Coronary artery (tissue), 2 donors: ENCODE measurements at regions not wholly inside any gene's neighbourhood (a gene's known extent, or its start where the extent isn't known, plus 50 kb on each side); places are given as distances from the start of the nearest gene placed in this dataset.

Source experiments
- DNase-seq: peaks from one replicate; pipeline ENCODE4 v3.0.0-alpha.2; 2017; ENCODE audit warnings: low spot score
- H3K27ac ChIP-seq, 2 donors: fragments of 200-600 bp; sonication (generic); one replicate each; pipeline ENCODE4 v1.5.1; 2016 to 2019
- H3K4me3 ChIP-seq: fragments of 200-600 bp; sonication (generic); 2 replicates; pipeline ENCODE4 v1.5.1; 2016; ENCODE audit warnings: mild to moderate bottlenecking, moderate library complexity
- CTCF ChIP-seq: fragments of 200-600 bp; sonication (generic); IDR thresholded peaks from one replicate; pipeline ENCODE4 v1.5.1; 2019; ENCODE audit warnings: antibody characterized with exemption

- no peak for DNase-seq
- no peak for TF ChIP-seq CTCF
- H3K27ac ChIP-seq = no peak overlapping the region
- H3K4me3 ChIP-seq = no peak overlapping the region
Observed at GRCh38 chr20:56985066-56985685, 281.3 kb downstream of the BMP7 start.

GRCh38 chr20:56986476-56986875 is 280.0 kb downstream of the BMP7 start:
- no peak overlapping the region for H3K27ac ChIP-seq

GRCh38 chr20:56986931-56987720 is 279.3 kb downstream of the BMP7 start:
- H3K4me3 ChIP-seq = no peak overlapping the region
- no peak overlapping the region for H3K27ac ChIP-seq
- no peak for DNase-seq
- no peak for TF ChIP-seq CTCF

More at GRCh38 chr20:56986476-56986875, 280.0 kb downstream of the BMP7 start:
- TF ChIP-seq CTCF = no peak
- no peak for DNase-seq
- H3K4me3 ChIP-seq = no peak overlapping the region

GRCh38 chr20:56987986-56988385 is 278.5 kb downstream of the BMP7 start:
- DNase-seq = no peak
- H3K4me3 ChIP-seq = no peak overlapping the region
- TF ChIP-seq CTCF = no peak
- no peak overlapping the region for H3K27ac ChIP-seq

- H3K27ac ChIP-seq = no peak overlapping the region
- no peak for TF ChIP-seq CTCF
- no peak for DNase-seq
- no peak overlapping the region for H3K4me3 ChIP-seq
Observed at GRCh38 chr20:56988446-56988845, 278.0 kb downstream of the BMP7 start.

- no peak for TF ChIP-seq CTCF
- no peak overlapping the region for H3K27ac ChIP-seq
Observed at GRCh38 chr20:56989516-56989915, 276.9 kb downstream of the BMP7 start.

More at GRCh38 chr20:56989516-56989915, 276.9 kb downstream of the BMP7 start:
- no peak overlapping the region for H3K4me3 ChIP-seq
- no peak for DNase-seq
